GM12878 (cell line): ENCODE measurements at regions not wholly inside any gene's neighbourhood (a gene's known extent, or its start where the extent isn't known, plus 50 kb on each side); places are given as distances from the start of the nearest gene placed in this dataset.

ENCODE experiments used
- ATAC-seq: fragments of 200-7000 bp; cut with Tn5 transposase; 3 replicates; pipeline ENCODE4 v1.9.1; 2020; ENCODE audit warnings: mild to moderate bottlenecking, moderate library complexity
- BruUV-seq: library from RNA; stranded (reverse); fragments of 400-500 nt; replicated peaks from 2 replicates; lab custom pipeline; 2021; lab: Mats Ljungman, UMichigan
- CTCF ChIA-PET: fragments of 300-600 bp; sonication (Branson Sonifier 250); formaldehyde crosslinking; extraction: SDS; loops from one replicate; lab custom pipeline; 2021; ENCODE audit warnings: inconsistent platforms; lab: Yijun Ruan, JAX
- POLR2A ChIA-PET: fragments of 350-600 bp; formaldehyde crosslinking; extraction: SDS; loops from one replicate; lab custom pipeline; 2021; ENCODE audit warnings: inconsistent platforms; lab: Charles Lee
- RAD21 ChIA-PET: fragments of 300-600 bp; sonication (Branson Sonifier 250); formaldehyde crosslinking; loops from one replicate; lab custom pipeline; 2023; ENCODE audit warnings: antibody characterized with exemption; ENCODE audit not compliant: unreplicated experiment; lab: Charles Lee
- SMC1A ChIA-PET: fragments of 300-600 bp; sonication (Branson Sonifier 250); formaldehyde crosslinking; loops from one replicate; lab custom pipeline; 2023; ENCODE audit not compliant: unreplicated experiment, uncharacterized antibody; lab: Charles Lee
- DNase-seq: peaks from one replicate; pipeline ENCODE4 v3.0.0-alpha.2; 2011; ENCODE audit warnings: low read depth, low spot score
- FAIRE-seq: peaks from 3 replicates; lab custom pipeline; 2011; peaks lifted over from hg19 to GRCh38; lab: Jason Lieb, UNC
- H2AFZ ChIP-seq: 2 replicates; pipeline ENCODE4 v1.6.0; 2011; ENCODE audit warnings: low read depth, low read length, control low read depth; ENCODE audit not compliant: control insufficient read depth
- H3K27ac ChIP-seq: 2 replicates; pipeline ENCODE4 v1.5.1; 2011; ENCODE audit warnings: control low read depth; ENCODE audit not compliant: control insufficient read depth, insufficient read depth
- H3K27me3 ChIP-seq, 2 experiments: replicated peaks in 1 of 2; 2 replicates each; pipeline versions ENCODE4 v1.6.0 to v1.6.1; 2011; ENCODE audit warnings: low read length in 1 of 2; ENCODE audit not compliant: control insufficient read depth in 2 of 2, insufficient read depth in 2 of 2
- H3K36me3 ChIP-seq, 2 experiments: 2 replicates each; pipeline ENCODE4 v1.5.1; 2011; ENCODE audit warnings: low read length in 1 of 2; ENCODE audit not compliant: control insufficient read depth in 2 of 2, insufficient read depth in 2 of 2
- H3K4me1 ChIP-seq: 2 replicates; pipeline ENCODE4 v1.6.1; 2011; ENCODE audit warnings: mild to moderate bottlenecking, low read length, moderate library complexity, mixed read lengths; ENCODE audit not compliant: control insufficient read depth, insufficient read depth
- H3K4me2 ChIP-seq: 2 replicates; pipeline ENCODE4 v1.6.0; 2011; ENCODE audit warnings: control low read depth; ENCODE audit not compliant: control insufficient read depth, insufficient read depth
- H3K4me3 ChIP-seq: fragments of 200-600 bp; sonication (generic); 2 replicates; pipeline ENCODE4 v1.5.1; 2016
- H3K79me2 ChIP-seq: 2 replicates; pipeline ENCODE4 v1.6.0; 2011; ENCODE audit warnings: low read length; ENCODE audit not compliant: control insufficient read depth, insufficient read depth
- H3K9ac ChIP-seq: 2 replicates; pipeline ENCODE4 v1.8.0; 2011; ENCODE audit warnings: low read length, control low read depth, mixed read lengths; ENCODE audit not compliant: control insufficient read depth, insufficient read depth
- H3K9me3 ChIP-seq: replicated peaks from 3 replicates; pipeline ENCODE4 v1.5.1; 2011; ENCODE audit warnings: mild to moderate bottlenecking, low read length; ENCODE audit not compliant: control insufficient read depth, insufficient read depth
- H4K20me1 ChIP-seq: 2 replicates; pipeline ENCODE4 v1.6.0; 2011; ENCODE audit not compliant: control insufficient read depth, insufficient read depth
- BCL11A ChIP-seq: IDR thresholded peaks from 2 replicates; pipeline ENCODE4 v1.6.1; 2011; ENCODE audit warnings: low read depth, low read length
- CBFB ChIP-seq: IDR thresholded peaks from 2 replicates; pipeline ENCODE4 v1.6.1; 2016; ENCODE audit warnings: antibody characterized with exemption, low read depth
- CREB1 ChIP-seq: IDR thresholded peaks from 2 replicates; pipeline ENCODE4 v1.6.1; 2012; ENCODE audit warnings: low read depth, mild to moderate bottlenecking, inconsistent platforms
- LARP7 ChIP-seq: fragments of 450-650 bp; IDR thresholded peaks from 2 replicates; pipeline ENCODE4 v1.6.1; 2017; ENCODE audit warnings: mild to moderate bottlenecking
- MTA2 ChIP-seq: fragments of 450-650 bp; IDR thresholded peaks from 2 replicates; pipeline ENCODE4 v1.6.1; 2016; ENCODE audit warnings: low read depth, mild to moderate bottlenecking, moderate library complexity
- MYB ChIP-seq: fragments of 150-350 bp; IDR thresholded peaks from 2 replicates; pipeline ENCODE4 v1.6.1; 2014; ENCODE audit warnings: mild to moderate bottlenecking, low read depth, low read length, borderline replicate concordance
- NR2F1 ChIP-seq: fragments of 450-650 bp; conservative IDR thresholded peaks from 2 replicates; pipeline ENCODE4 v1.6.1; 2017; ENCODE audit warnings: mild to moderate bottlenecking
- POU2F2 ChIP-seq: IDR thresholded peaks from 3 replicates; pipeline ENCODE4 v1.6.1; 2011; ENCODE audit warnings: low read depth, mild to moderate bottlenecking, low read length, borderline replicate concordance
- RBBP5 ChIP-seq: fragments of 200-600 bp; sonication (generic); conservative IDR thresholded peaks from 2 replicates; pipeline ENCODE4 v1.6.1; 2016
- STAT3 ChIP-seq: IDR thresholded peaks from 2 replicates; pipeline ENCODE4 v1.6.1; 2011; ENCODE audit warnings: low read depth, low read length, improper control_type of control experiment
- TBL1XR1 ChIP-seq: IDR thresholded peaks from 2 replicates; pipeline ENCODE4 v1.6.1; 2012; ENCODE audit warnings: low read depth, low read length, improper control_type of control experiment
- WGBS: methylation state at CpG from one replicate; pipeline ENCODE4 v1.1.6; 2016; ENCODE audit warnings: low lambda C conversion rate; ENCODE audit not compliant: insufficient replicate concordance, insufficient coverage; ENCODE audit errors: missing lambda C conversion rate; 5-methylcytosine and 5-hydroxymethylcytosine counted together
- in situ Hi-C: fragments of 300-500 bp; cut with MboI; formaldehyde crosslinking; loops from 9 replicates; pipeline ENCODE4 v1.14.3; 2018; ENCODE audit warnings: mixed read lengths
- intact Hi-C: fragments of 100-400 bp; cut with micrococcal nuclease; formaldehyde crosslinking; loops from one replicate; pipeline ENCODE4 v1.14.2; 2022; ENCODE audit not compliant: unreplicated experiment
- TF ChIP-seq, protein P1 (sequence below): IDR thresholded peaks from 2 replicates; pipeline ENCODE4 v1.6.1; 2012; ENCODE audit warnings: low read depth, low read length, improper control_type of control experiment
- TF ChIP-seq, protein P2 (sequence below): IDR thresholded peaks from 2 replicates; pipeline ENCODE4 v1.6.1; 2011; ENCODE audit warnings: borderline replicate concordance, low read depth, mild to moderate bottlenecking, moderate library complexity, mixed read lengths, low read length; ENCODE audit not compliant: insufficient read depth; ENCODE audit errors: extremely low read length
- TF ChIP-seq, protein P3 (sequence below): fragments of 450-650 bp; IDR thresholded peaks from 2 replicates; pipeline ENCODE4 v1.6.1; 2017; ENCODE audit warnings: mild to moderate bottlenecking

DNA sequence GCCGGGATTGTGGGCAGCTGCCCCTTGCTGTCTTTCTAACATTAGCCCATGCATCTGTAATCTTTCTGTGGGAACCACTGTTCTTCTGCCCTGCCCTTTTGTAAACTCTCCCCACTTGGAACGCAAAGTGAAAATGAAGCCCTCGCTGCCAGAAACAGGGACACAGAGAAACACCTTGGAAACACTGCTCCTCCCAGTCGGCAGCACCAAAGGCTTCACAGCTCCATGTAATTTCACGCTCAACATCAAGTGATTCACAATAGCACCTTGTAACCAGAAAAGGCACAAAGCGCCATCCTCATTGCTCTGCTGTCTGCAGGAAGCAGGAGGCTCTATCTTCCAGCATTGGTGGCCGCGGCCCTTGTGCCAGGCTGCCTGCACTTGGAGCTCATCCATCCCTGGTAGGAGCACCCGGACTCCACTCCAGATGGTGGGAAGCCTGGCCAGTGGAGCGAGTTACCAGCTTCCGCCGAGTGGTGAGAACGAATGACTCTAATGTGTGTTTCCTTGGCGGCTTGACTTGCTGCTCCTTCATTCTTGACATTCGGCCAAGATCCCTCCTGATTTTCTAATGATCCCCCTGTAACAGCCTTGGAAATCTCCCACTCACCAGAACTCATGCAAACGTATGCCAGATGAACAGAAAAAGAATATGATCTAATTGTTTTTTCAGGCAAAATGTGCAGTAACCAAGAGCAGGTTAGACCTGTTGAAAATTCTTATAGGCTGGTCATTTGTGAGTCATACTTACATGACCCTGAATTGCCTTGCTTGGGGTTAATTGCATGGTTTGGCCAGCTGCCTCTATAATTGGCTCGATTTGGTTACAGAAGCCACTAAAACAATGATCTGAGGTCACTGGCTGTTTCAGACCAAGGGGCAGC lies 169.1 kb upstream of the CDYL start:
- no peak overlapping the region for H3K4me3 ChIP-seq
- H3K79me2 ChIP-seq: no peaks in the 10 kb centered on the region
- H3K27ac ChIP-seq: no peak overlapping the region
- SMC1A ChIA-PET: interaction anchor here (0.8 kb wide), 1 partner anchor 30 kb away, joined by 3 read pairs; no protein-coding TSS in a partner anchor
- WGBS: 44% methylated on average over 17 of the region's 17 CpGs
- BruUV-seq: no TSS peak
- no peaks in the 10 kb centered on the region; the same call in 2 of the 3 replicates for H3K9me3 ChIP-seq
- H3K4me1 ChIP-seq: no peaks in the 10 kb centered on the region; the same call in 1 of the 2 replicates
- CTCF ChIA-PET: no interaction called here
- H3K27me3 ChIP-seq: no peaks in the 10 kb centered on the region; a peak in 1 of 4 replicates
- RAD21 ChIA-PET: no interaction called here
- H3K36me3 ChIP-seq: no peaks in the 10 kb centered on the region
- no peak overlapping the region for H3K4me2 ChIP-seq
- DNase-seq (no peak), ATAC-seq (peak; percentile 58), FAIRE-seq (no peak)
- POLR2A ChIA-PET: no interaction called here
- no peak overlapping the region for H3K9ac ChIP-seq
- H4K20me1 ChIP-seq: no peaks in the 10 kb centered on the region
- TF ChIP-seq NR2F1 (peak; percentile 87), STAT3 (no peak), LARP7 (no peak), MTA2 (peak; percentile 65), POU2F2 (no peak), CBFB (no peak), RBBP5 (no peak), TBL1XR1 (no peak), MYB (no peak), CREB1 (no peak), BCL11A (peak; percentile 54; the same call in 1 of the 2 replicates)
- TF ChIP-seq, protein P1, sequence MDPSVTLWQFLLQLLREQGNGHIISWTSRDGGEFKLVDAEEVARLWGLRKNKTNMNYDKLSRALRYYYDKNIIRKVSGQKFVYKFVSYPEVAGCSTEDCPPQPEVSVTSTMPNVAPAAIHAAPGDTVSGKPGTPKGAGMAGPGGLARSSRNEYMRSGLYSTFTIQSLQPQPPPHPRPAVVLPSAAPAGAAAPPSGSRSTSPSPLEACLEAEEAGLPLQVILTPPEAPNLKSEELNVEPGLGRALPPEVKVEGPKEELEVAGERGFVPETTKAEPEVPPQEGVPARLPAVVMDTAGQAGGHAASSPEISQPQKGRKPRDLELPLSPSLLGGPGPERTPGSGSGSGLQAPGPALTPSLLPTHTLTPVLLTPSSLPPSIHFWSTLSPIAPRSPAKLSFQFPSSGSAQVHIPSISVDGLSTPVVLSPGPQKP: no peak
- TF ChIP-seq, protein P2, sequence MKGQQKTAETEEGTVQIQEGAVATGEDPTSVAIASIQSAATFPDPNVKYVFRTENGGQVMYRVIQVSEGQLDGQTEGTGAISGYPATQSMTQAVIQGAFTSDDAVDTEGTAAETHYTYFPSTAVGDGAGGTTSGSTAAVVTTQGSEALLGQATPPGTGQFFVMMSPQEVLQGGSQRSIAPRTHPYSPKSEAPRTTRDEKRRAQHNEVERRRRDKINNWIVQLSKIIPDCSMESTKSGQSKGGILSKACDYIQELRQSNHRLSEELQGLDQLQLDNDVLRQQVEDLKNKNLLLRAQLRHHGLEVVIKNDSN: no peak
- TF ChIP-seq, protein P3, sequence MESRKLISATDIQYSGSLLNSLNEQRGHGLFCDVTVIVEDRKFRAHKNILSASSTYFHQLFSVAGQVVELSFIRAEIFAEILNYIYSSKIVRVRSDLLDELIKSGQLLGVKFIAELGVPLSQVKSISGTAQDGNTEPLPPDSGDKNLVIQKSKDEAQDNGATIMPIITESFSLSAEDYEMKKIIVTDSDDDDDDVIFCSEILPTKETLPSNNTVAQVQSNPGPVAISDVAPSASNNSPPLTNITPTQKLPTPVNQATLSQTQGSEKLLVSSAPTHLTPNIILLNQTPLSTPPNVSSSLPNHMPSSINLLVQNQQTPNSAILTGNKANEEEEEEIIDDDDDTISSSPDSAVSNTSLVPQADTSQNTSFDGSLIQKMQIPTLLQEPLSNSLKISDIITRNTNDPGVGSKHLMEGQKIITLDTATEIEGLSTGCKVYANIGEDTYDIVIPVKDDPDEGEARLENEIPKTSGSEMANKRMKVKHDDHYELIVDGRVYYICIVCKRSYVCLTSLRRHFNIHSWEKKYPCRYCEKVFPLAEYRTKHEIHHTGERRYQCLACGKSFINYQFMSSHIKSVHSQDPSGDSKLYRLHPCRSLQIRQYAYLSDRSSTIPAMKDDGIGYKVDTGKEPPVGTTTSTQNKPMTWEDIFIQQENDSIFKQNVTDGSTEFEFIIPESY: no peak
- in situ Hi-C loops (no loop called here), intact Hi-C loops (no loop called here)
- H2AFZ ChIP-seq: no peak overlapping the region
